ENCODE measurements at regions not wholly inside any gene's neighbourhood (a gene's known extent, or its start where the extent isn't known, plus 50 kb on each side); places are given as distances from the start of the nearest gene placed in this dataset.

DNA sequence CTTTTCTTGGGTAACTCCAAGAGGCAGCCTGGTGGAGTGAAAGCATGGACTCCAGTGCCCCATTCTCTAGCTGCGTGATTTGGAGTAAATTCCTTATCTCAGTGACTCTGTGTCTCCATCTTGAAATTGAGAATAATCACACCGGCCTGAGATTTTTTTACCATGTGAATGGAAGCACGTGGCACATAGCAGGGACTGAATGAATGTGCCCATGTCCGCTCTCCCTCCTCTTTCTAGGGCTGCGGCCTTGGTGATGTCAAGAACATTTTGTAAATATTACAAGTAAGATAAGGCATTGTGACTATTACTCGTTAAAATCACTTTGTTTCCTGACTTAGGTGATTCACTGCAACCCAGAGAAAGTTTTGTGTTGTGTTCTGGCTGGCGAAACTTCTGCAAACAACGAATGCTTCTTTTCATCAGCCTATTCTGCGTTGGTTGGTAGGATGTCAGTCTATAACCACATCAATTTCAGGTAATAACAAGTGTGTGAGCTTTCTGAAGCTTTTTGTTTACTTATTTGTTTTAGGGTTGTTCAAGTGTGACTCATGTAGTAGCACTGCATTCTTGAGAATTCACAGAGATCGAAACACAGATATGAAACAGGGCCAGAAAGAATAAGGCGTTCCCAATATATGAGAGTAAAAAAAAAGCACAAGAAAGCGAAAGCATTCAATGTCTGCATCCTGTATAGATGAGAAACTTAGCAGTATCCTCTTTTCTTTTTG lies 135.7 kb upstream of the SLC45A1 start:
- no peaks in the 10 kb centered on the region for H3K36me3 ChIP-seq (replicated peaks; ENCODE audit: insufficient read depth, low read length)

DNA sequence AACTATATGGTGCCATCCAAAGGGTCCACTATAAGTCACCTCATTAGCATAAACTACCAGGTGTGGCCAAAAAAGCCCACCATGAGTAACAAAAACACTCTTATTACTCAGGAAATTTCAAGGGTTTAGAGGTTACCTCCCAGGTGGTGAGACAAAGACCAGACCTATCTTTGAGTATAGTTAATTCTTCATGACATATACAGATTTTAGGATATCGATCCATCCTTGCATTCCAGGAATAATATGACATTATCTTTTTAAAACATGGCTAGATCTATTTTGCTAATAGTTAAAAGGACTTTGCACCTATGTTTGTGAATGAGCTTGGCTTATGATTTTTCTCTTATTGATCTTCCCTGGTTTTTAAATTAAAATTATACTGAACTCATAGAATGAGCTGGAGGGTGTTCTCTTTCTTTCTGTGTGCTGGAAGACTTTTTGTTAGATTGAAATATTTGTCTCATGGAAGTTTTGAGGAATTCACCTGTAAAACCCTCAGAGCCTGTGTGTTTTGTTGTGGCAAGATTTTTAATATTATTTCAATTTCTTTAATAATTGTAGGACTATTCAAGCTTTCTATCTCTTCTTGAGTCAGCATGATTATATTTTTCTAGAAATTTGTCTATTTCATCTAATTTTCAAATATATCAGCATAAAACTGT lies 138.7 kb upstream of the SLC45A1 start:
- Histone ChIP-seq H3K79me2 (ENCODE audit: low read length) (no peaks in the 10 kb centered on the region), H3F3A (ENCODE audit: insufficient read depth, low read length) (peaks cover 10% of the 10 kb centered on the region; the same call in 1 of the 2 replicates), H3K4me3 (ENCODE audit: low read length) (no peak overlapping the region), H3K9me2 (replicated peaks; ENCODE audit: insufficient read depth, low read length) (no peaks in the 10 kb centered on the region), H3K36me3 (replicated peaks; ENCODE audit: insufficient read depth, low read length) (no peaks in the 10 kb centered on the region), H3K27me3 (replicated peaks; ENCODE audit: insufficient read depth, low read length) (peaks cover 31% of the 10 kb centered on the region), H3K9me3 (replicated peaks; ENCODE audit: insufficient read depth, low read length) (no peaks in the 10 kb centered on the region), H2AFZ (ENCODE audit: low read length) (no peak overlapping the region), H3K9ac (ENCODE audit: low read length) (no peak overlapping the region), H3K4me2 (ENCODE audit: low read depth, low read length) (no peak overlapping the region), H4K20me1 (ENCODE audit: insufficient read depth, low read length) (no peaks in the 10 kb centered on the region), H3K27ac (ENCODE audit: low read length) (no peak overlapping the region), H3K4me1 (ENCODE audit: low read length) (peaks cover 4% of the 10 kb centered on the region; the same call in 1 of the 2 replicates)
- TF ChIP-seq EZH2phosphoT487 (IDR thresholded peaks at IDR 0.05; ENCODE audit: low read length) (no peak), EZH2 (optimal IDR thresholded peaks at IDR 0.05; ENCODE audit: low read depth, low read length) (no peak)
- TF ChIP-seq, protein P1, sequence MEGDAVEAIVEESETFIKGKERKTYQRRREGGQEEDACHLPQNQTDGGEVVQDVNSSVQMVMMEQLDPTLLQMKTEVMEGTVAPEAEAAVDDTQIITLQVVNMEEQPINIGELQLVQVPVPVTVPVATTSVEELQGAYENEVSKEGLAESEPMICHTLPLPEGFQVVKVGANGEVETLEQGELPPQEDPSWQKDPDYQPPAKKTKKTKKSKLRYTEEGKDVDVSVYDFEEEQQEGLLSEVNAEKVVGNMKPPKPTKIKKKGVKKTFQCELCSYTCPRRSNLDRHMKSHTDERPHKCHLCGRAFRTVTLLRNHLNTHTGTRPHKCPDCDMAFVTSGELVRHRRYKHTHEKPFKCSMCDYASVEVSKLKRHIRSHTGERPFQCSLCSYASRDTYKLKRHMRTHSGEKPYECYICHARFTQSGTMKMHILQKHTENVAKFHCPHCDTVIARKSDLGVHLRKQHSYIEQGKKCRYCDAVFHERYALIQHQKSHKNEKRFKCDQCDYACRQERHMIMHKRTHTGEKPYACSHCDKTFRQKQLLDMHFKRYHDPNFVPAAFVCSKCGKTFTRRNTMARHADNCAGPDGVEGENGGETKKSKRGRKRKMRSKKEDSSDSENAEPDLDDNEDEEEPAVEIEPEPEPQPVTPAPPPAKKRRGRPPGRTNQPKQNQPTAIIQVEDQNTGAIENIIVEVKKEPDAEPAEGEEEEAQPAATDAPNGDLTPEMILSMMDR (IDR thresholded peaks at IDR 0.05; ENCODE audit: low read length), result no peak
- DNase-seq, result no peak

More for the DNA sequence above, 135.7 kb upstream of the SLC45A1 start:
- H3K4me3 ChIP-seq (ENCODE audit: low read length), result peak overlapping the region; percentile 38; the same call in 1 of the 2 replicates
- DNase-seq, result peak; percentile 50
- peak overlapping the region; percentile 42 for H3K4me2 ChIP-seq (ENCODE audit: low read depth, low read length)
- H2AFZ ChIP-seq (ENCODE audit: low read length), result no peak overlapping the region
- no peaks in the 10 kb centered on the region for H3K9me2 ChIP-seq (replicated peaks; ENCODE audit: insufficient read depth, low read length)
- peaks cover 10% of the 10 kb centered on the region; the same call in 1 of the 2 replicates for H3F3A ChIP-seq (ENCODE audit: insufficient read depth, low read length)
- H3K4me1 ChIP-seq (ENCODE audit: low read length), result peaks cover 4% of the 10 kb centered on the region; the same call in 1 of the 2 replicates
- H3K9me3 ChIP-seq (replicated peaks; ENCODE audit: insufficient read depth, low read length), result no peaks in the 10 kb centered on the region
- TF ChIP-seq, protein P1 (IDR thresholded peaks at IDR 0.05; ENCODE audit: low read length), result no peak
- no peak for TF ChIP-seq EZH2 (optimal IDR thresholded peaks at IDR 0.05; ENCODE audit: low read depth, low read length)
- no peak for TF ChIP-seq EZH2phosphoT487 (IDR thresholded peaks at IDR 0.05; ENCODE audit: low read length)
- H3K27me3 ChIP-seq (replicated peaks; ENCODE audit: insufficient read depth, low read length), result peaks cover 40% of the 10 kb centered on the region
- no peaks in the 10 kb centered on the region for H4K20me1 ChIP-seq (ENCODE audit: insufficient read depth, low read length)
- no peak overlapping the region for H3K27ac ChIP-seq (ENCODE audit: low read length)
- H3K79me2 ChIP-seq (ENCODE audit: low read length), result no peaks in the 10 kb centered on the region
- no peak overlapping the region for H3K9ac ChIP-seq (ENCODE audit: low read length)

DNA sequence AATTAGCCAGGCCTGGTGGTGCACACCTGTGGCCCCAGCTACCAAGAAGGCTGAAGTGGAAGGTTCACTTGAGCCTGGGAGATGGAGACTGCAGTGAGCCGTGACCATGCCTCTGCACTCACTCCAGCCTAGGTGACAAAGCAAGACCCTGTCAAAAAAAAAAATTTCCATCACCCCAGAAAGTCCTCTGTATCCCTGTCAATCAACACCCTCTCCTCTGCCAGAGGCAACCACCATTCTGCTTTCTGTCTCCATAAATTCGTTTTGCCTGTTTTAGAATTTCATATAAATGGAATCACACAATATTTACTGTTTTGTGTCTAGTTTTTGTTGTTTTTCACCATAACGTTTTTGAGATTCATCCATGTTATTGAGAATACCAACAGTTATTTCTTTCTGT lies 141.6 kb upstream of the SLC45A1 start:
- H2AFZ ChIP-seq (ENCODE audit: low read length), result no peak overlapping the region
- no peaks in the 10 kb centered on the region for H4K20me1 ChIP-seq (ENCODE audit: insufficient read depth, low read length)
- no peak overlapping the region for H3K4me2 ChIP-seq (ENCODE audit: low read depth, low read length)
- H3K27ac ChIP-seq (ENCODE audit: low read length), result no peak overlapping the region
- peaks cover 29% of the 10 kb centered on the region for H3K27me3 ChIP-seq (replicated peaks; ENCODE audit: insufficient read depth, low read length)
- H3K79me2 ChIP-seq (ENCODE audit: low read length), result no peaks in the 10 kb centered on the region
- no peaks in the 10 kb centered on the region for H3K36me3 ChIP-seq (replicated peaks; ENCODE audit: insufficient read depth, low read length)
- no peaks in the 10 kb centered on the region for H3K9me2 ChIP-seq (replicated peaks; ENCODE audit: insufficient read depth, low read length)
- no peaks in the 10 kb centered on the region for H3K4me1 ChIP-seq (ENCODE audit: low read length)
- no peaks in the 10 kb centered on the region for H3K9me3 ChIP-seq (replicated peaks; ENCODE audit: insufficient read depth, low read length)
- H3F3A ChIP-seq (ENCODE audit: insufficient read depth, low read length), result no peaks in the 10 kb centered on the region
- no peak overlapping the region for H3K4me3 ChIP-seq (ENCODE audit: low read length)
- TF ChIP-seq EZH2phosphoT487 (IDR thresholded peaks at IDR 0.05; ENCODE audit: low read length) (no peak), EZH2 (optimal IDR thresholded peaks at IDR 0.05; ENCODE audit: low read depth, low read length) (no peak)
- TF ChIP-seq, protein P1 (IDR thresholded peaks at IDR 0.05; ENCODE audit: low read length), result no peak
- no peak overlapping the region for H3K9ac ChIP-seq (ENCODE audit: low read length)
- DNase-seq, result no peak
